ENCODE measurements at regions not wholly inside any gene's neighbourhood (a gene's known extent, or its start where the extent isn't known, plus 50 kb on each side); places are given as distances from the start of the nearest gene placed in this dataset.

DNA sequence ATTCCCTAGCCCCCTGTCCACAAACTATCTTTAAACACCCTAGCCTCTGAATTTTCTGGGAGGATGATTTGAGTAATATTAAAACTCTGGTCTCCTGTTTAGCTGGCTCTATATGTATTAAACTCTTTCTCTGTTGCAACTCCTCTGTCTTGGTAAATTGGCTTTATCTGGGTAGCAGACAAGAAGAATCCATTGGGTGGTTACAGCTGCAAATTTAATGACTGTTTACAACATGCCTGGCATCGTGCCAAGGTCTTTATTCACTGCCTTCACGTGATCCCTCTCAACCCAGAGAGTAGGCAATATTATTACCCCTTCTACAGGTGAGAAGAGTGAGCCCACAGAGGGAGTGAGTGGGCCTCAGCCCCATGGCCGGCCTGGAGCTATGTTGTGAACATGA, 77.8 kb upstream of the MYL2 start (continued):
- TF ChIP-seq CBX8 (IDR thresholded peaks at IDR 0.05; ENCODE audit: borderline replicate concordance, low read depth, low read length) (no peak), SAP30 (IDR thresholded peaks at IDR 0.05; ENCODE audit: insufficient read depth, insufficient replicate concordance, low read length) (no peak)
- TF ChIP-seq, protein P1, sequence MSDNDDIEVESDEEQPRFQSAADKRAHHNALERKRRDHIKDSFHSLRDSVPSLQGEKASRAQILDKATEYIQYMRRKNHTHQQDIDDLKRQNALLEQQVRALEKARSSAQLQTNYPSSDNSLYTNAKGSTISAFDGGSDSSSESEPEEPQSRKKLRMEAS (IDR thresholded peaks at IDR 0.05), result no peak
